Lower leg skin (tissue), 4 donors: ENCODE measurements at regions not wholly inside any gene's neighbourhood (a gene's known extent, or its start where the extent isn't known, plus 50 kb on each side); places are given as distances from the start of the nearest gene placed in this dataset.
"Not testable (repeated sequence)": the region's sequence is repeated elsewhere in the genome, so short reads cannot be mapped to it uniquely, and the experiment has no call there.

Experiments
- DNase-seq, 2 donors: peaks; one replicate each; pipeline ENCODE4 v3.0.0-alpha.2; 2019; ENCODE audit warnings: low spot score in 2 of 2
- H3K4me3 ChIP-seq: fragments of 200-600 bp; sonication (generic); 2 replicates; pipeline ENCODE4 v1.5.1; 2017; ENCODE audit warnings: mild to moderate bottlenecking, low read depth; ENCODE audit not compliant: poor library complexity, severe bottlenecking
- POLR2A ChIP-seq, 2 donors: fragments of 450-650 bp; IDR thresholded peaks; one replicate each; pipeline ENCODE4 v1.6.1; 2016 to 2017; ENCODE audit warnings: antibody characterized with exemption in 2 of 2, mild to moderate bottlenecking in 1 of 2, moderate library complexity in 1 of 2
- WGBS, 2 donors: methylation state at CpG; one replicate each; pipeline ENCODE4 v1.1.5; 2018; 5-methylcytosine and 5-hydroxymethylcytosine counted together
- intact Hi-C: fragments of 100-400 bp; cut with DNase I; formaldehyde crosslinking; loops from one replicate; pipeline ENCODE4 v1.15.0; 2023; ENCODE audit warnings: low total_unique reads
- TF ChIP-seq, protein P1 (sequence below), 3 donors: fragments of 450-650 bp; IDR thresholded peaks; one replicate each; pipeline ENCODE4 v1.5.1; 2016; ENCODE audit warnings: antibody characterized with exemption in 3 of 3, mild to moderate bottlenecking in 3 of 3, moderate library complexity in 2 of 3

DNA sequence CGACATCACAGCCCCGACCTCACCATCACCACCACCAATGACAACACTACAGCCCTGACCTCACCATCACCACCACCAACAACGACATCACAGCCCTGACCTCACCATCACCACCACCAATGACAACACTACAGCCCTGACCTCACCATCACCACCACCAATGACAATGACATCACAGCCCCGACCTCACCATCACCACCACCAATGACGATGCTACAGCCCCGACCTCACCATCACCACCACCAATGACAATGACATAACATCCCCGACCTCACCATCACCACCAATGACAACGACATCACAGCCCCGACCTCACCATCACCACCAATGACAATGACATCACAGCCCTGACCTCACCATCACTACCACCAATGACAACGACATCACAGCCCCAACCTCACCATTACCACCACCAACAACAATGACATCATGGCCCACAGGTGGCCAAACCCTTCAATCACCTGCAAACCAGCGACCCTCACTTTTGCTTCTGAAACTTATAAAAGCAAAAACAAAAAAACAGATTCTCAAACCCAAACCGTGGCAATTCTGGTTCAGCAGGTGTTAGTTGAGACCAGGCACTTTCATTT is 70.7 kb upstream of the TMEM18 start:
- intact Hi-C loops: no loop called here
- no peak for DNase-seq
- WGBS, 2 donors: 79 to 93% methylated on average over 12 of the region's 12 CpGs
- no peak for TF ChIP-seq POLR2A (IDR thresholded peaks at IDR 0.05)
- TF ChIP-seq, protein P1, sequence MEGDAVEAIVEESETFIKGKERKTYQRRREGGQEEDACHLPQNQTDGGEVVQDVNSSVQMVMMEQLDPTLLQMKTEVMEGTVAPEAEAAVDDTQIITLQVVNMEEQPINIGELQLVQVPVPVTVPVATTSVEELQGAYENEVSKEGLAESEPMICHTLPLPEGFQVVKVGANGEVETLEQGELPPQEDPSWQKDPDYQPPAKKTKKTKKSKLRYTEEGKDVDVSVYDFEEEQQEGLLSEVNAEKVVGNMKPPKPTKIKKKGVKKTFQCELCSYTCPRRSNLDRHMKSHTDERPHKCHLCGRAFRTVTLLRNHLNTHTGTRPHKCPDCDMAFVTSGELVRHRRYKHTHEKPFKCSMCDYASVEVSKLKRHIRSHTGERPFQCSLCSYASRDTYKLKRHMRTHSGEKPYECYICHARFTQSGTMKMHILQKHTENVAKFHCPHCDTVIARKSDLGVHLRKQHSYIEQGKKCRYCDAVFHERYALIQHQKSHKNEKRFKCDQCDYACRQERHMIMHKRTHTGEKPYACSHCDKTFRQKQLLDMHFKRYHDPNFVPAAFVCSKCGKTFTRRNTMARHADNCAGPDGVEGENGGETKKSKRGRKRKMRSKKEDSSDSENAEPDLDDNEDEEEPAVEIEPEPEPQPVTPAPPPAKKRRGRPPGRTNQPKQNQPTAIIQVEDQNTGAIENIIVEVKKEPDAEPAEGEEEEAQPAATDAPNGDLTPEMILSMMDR (IDR thresholded peaks at IDR 0.05): no peak
- no peak overlapping the region for H3K4me3 ChIP-seq

DNA sequence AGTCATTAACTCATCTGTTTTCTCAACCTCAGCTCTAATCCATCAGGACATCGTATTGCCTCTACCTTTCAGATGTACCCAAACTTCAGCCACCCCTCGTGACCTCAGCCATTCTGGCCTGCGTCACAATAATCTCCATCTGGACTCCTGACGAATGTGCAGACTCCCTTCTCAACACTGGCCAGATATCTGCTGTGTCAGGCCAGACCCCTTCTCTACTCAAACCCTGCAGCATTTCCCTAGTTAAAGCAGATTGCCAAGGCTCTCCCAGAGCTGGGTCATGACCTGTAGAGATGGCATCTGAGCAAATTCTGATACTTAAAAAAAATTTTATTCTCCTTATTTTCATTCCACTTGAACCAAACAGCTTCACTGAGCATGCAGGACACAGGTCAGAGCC is 69.5 kb upstream of the TMEM18 start:
- 73 to 79% methylated on average over 4 of the region's 4 CpGs for WGBS, 2 donors
- H3K4me3 ChIP-seq: no peak overlapping the region
- TF ChIP-seq, protein P1 (IDR thresholded peaks at IDR 0.05): no peak
- no peak for TF ChIP-seq POLR2A (IDR thresholded peaks at IDR 0.05)
- intact Hi-C loops: no loop called here
- DNase-seq: no peak

- H3K4me3 ChIP-seq: no peak overlapping the region
- intact Hi-C loops: no loop called here
- WGBS, 2 donors: 71 to 88% methylated on average over 3 of the region's 3 CpGs
- no peak for TF ChIP-seq POLR2A (IDR thresholded peaks at IDR 0.05)
- TF ChIP-seq, protein P1 (IDR thresholded peaks at IDR 0.05): no peak
- no peak for DNase-seq
Measured at GRCh38 chr2:744088-744487, 66.9 kb upstream of the TMEM18 start.

- no peak overlapping the region for H3K4me3 ChIP-seq
- TF ChIP-seq, protein P1 (IDR thresholded peaks at IDR 0.05): no peak
- no peak for TF ChIP-seq POLR2A (IDR thresholded peaks at IDR 0.05)
- DNase-seq: no peak
- 85 to 89% methylated on average over 9 of the region's 9 CpGs for WGBS, 2 donors
- intact Hi-C loops: no loop called here
Measured at GRCh38 chr2:742221-742620, 65.0 kb upstream of the TMEM18 start.

- intact Hi-C loops: no loop called here
- TF ChIP-seq POLR2A (IDR thresholded peaks at IDR 0.05): no peak
- TF ChIP-seq, protein P1 (IDR thresholded peaks at IDR 0.05): no peak
- 17 to 18% methylated on average over 3 of the region's 3 CpGs for WGBS, 2 donors
Measured at GRCh38 chr2:741195-741496, 63.9 kb upstream of the TMEM18 start.

DNA sequence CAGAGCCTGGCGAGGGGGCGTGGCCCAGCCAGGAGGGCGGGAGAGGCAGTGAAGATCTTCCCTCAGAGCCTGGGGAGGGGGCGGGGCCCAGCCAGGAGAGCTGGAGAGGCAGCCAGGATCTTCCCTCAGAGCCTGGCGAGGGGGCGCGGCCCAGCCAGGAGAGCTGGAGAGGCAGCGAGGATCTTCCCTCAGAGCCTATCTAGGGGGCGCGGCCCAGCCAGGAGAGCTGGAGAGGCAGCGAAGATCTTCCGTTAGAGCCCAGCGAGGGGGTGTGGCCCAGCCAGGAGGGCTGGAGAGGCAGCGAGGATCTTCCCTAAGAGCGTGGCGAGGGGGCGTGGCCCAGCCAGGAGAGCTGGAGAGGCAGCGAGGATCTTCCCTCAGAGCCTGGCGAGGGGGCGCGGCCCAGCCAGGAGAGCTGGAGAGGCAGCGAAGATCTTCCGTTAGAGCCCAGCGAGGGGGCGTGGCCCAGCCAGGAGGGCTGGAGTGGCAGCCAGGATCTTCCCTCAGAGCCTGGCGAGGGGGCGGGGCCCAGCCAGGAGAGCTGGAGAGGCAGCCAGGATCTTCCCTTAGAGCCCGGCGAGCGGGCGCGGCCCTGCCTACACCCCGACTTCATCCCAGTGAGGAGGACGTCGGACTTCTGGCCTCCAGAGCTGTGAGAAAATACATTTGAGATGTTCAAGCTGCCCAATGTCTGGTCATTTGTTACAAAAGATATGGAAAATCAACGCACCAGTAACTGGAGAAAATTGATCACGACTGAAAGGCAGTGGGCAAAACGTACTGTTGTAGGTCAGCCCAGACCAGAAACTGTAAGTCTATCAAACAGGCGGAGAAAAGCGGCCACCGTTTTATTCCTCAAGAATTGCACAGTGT is 63.4 kb upstream of the TMEM18 start:
- intact Hi-C loops: not testable (repeated sequence)
- peak overlapping the region; percentile 47 for H3K4me3 ChIP-seq
- 1 to 2% methylated on average over 21 to 40 of the region's 41 CpGs for WGBS, 2 donors
- DNase-seq: peak; percentile 61 to 96

More at GRCh38 chr2:741195-741496, 63.9 kb upstream of the TMEM18 start:
- DNase-seq: no peak
- H3K4me3 ChIP-seq: no peak overlapping the region

- peak overlapping the region; percentile 47 for H3K4me3 ChIP-seq
- WGBS, 2 donors: 3 to 4% methylated on average over 15 to 22 of the region's 23 CpGs
- intact Hi-C loops, DNase-seq: not testable (repeated sequence)
Measured at GRCh38 chr2:739864-740321, 62.7 kb upstream of the TMEM18 start.
